ENCODE measurements at regions not wholly inside any gene's neighbourhood (a gene's known extent, or its start where the extent isn't known, plus 50 kb on each side); places are given as distances from the start of the nearest gene placed in this dataset.

- no peak for DNase-seq
- no peak overlapping the region for H3K27ac ChIP-seq (ENCODE audit: low read depth in 2 of 2, low read length in 1 of 2)
- no peak overlapping the region for H3K4me3 ChIP-seq (ENCODE audit: low read depth in 2 of 2, low read length in 1 of 2)
- WGBS (ENCODE audit: low lambda C conversion rate) = 57% methylated on average over 4 of the region's 4 CpGs
- ChIA-PET POLR2A (no interaction called here), CTCF (no interaction called here)
- no peaks in the 10 kb centered on the region for H3K9me2 ChIP-seq
- H3K36me3 ChIP-seq (replicated peaks in 1 of 2; ENCODE audit: control insufficient read depth in 1 of 2, insufficient read depth in 2 of 2, low read length in 1 of 2) = no peaks in the 10 kb centered on the region
- no peaks in the 10 kb centered on the region for H3K27me3 ChIP-seq (ENCODE audit: insufficient read depth)
- H3K4me1 ChIP-seq (ENCODE audit: control insufficient read depth in 1 of 2, insufficient read depth in 2 of 2, low read depth in 1 of 2, low read length in 1 of 2) = peaks cover 0 to 5% of the 10 kb centered on the region in 2 experiments; a peak in 1 of 4 replicates
- no peaks in the 10 kb centered on the region for H3K79me2 ChIP-seq (ENCODE audit: insufficient read depth)
- H3K9ac ChIP-seq = no peak overlapping the region
- no peak overlapping the region for H2AFZ ChIP-seq (ENCODE audit: low read depth)
- H4K20me1 ChIP-seq (ENCODE audit: insufficient read depth) = no peaks in the 10 kb centered on the region
- no peak for TF ChIP-seq CTCF (IDR thresholded peaks at IDR 0.05)
- TF ChIP-seq RXRA (IDR thresholded peaks at IDR 0.05; ENCODE audit: borderline replicate concordance, low read depth) = no peak
- TF ChIP-seq MEF2A (IDR thresholded peaks at IDR 0.05; ENCODE audit: borderline replicate concordance, low read depth) = no peak
- TF ChIP-seq PBX3 (IDR thresholded peaks at IDR 0.05) = no peak
- TF ChIP-seq SMC3 (IDR thresholded peaks at IDR 0.05; ENCODE audit: low read depth, low read length) = no peak
- H3F3A ChIP-seq (replicated peaks; ENCODE audit: insufficient read depth) = peaks cover 7% of the 10 kb centered on the region
- H3K4me2 ChIP-seq = no peak overlapping the region
- no peaks in the 10 kb centered on the region for H3K9me3 ChIP-seq
Measured at GRCh38 chr21:22795644-22796043, 1797.4 kb downstream of the NCAM2 start.

- CTCF ChIA-PET = no interaction called here
- no peak overlapping the region for H2AFZ ChIP-seq (ENCODE audit: low read depth)
- no peaks in the 10 kb centered on the region for H3K36me3 ChIP-seq (replicated peaks in 1 of 2; ENCODE audit: control insufficient read depth in 1 of 2, insufficient read depth in 2 of 2, low read length in 1 of 2)
- H3K4me1 ChIP-seq (ENCODE audit: control insufficient read depth in 1 of 2, insufficient read depth in 2 of 2, low read depth in 1 of 2, low read length in 1 of 2) = peaks cover 0 to 5% of the 10 kb centered on the region in 2 experiments; a peak in 1 of 4 replicates
- H3K9me3 ChIP-seq = no peaks in the 10 kb centered on the region
- 41% methylated on average over 6 of the region's 9 CpGs for WGBS (ENCODE audit: low lambda C conversion rate)
- H3F3A ChIP-seq (replicated peaks; ENCODE audit: insufficient read depth) = peaks cover 7% of the 10 kb centered on the region
- H3K27ac ChIP-seq (ENCODE audit: low read depth in 2 of 2, low read length in 1 of 2) = no peak overlapping the region
- no peak overlapping the region for H3K9ac ChIP-seq
- no peak overlapping the region for H3K4me3 ChIP-seq (ENCODE audit: low read depth in 2 of 2, low read length in 1 of 2)
- DNase-seq = no peak
- POLR2A ChIA-PET = no interaction called here
- H3K79me2 ChIP-seq (ENCODE audit: insufficient read depth) = no peaks in the 10 kb centered on the region
- TF ChIP-seq USF1 (IDR thresholded peaks at IDR 0.05; ENCODE audit: borderline replicate concordance, low read depth) = no peak
- no peak for TF ChIP-seq REST (IDR thresholded peaks at IDR 0.05; ENCODE audit: low read depth, low read length)
- TF ChIP-seq JUND (IDR thresholded peaks at IDR 0.05) = no peak
- TF ChIP-seq TCF12 (IDR thresholded peaks at IDR 0.05) = no peak
- H3K27me3 ChIP-seq (ENCODE audit: insufficient read depth) = no peaks in the 10 kb centered on the region
- H3K4me2 ChIP-seq = no peak overlapping the region
- no peaks in the 10 kb centered on the region for H4K20me1 ChIP-seq (ENCODE audit: insufficient read depth)
- H3K9me2 ChIP-seq = no peaks in the 10 kb centered on the region
Measured at GRCh38 chr21:22796147-22796546, 1797.9 kb downstream of the NCAM2 start.

All from SK-N-SH (cell line).